GM18511 (cell line): ENCODE measurements at regions not wholly inside any gene's neighbourhood (a gene's known extent, or its start where the extent isn't known, plus 50 kb on each side); places are given as distances from the start of the nearest gene placed in this dataset.
"Not testable (repeated sequence)": the region's sequence is repeated elsewhere in the genome, so short reads cannot be mapped to it uniquely, and the experiment has no call there.

Experiments
- ATAC-seq: cut with Tn5 transposase; IDR thresholded peaks from one replicate; pipeline ENCODE4 v1.9.1; 2021; ENCODE audit warnings: mild to moderate bottlenecking, moderate library complexity; ENCODE audit not compliant: unreplicated experiment

DNA sequence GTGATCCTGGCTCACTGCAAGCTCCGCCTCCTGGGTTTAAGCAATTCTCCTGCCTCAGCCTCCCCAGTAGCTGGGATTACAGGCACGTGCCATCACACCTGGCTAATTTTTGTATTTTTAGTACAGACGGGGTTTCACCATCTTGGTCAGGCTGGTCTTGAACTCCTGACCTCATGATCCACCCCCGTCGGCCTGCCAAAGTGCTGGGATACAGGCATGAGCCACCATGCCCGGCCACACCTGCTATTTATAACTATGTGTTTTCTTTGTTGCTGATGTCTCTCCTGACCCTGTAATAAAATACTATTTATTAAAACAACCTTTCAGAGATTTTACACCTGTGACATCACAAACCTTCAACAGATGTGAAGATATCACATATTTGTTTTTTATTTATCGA, 736.5 kb upstream of the PCDH15 start:
- not testable (repeated sequence) for ATAC-seq

DNA sequence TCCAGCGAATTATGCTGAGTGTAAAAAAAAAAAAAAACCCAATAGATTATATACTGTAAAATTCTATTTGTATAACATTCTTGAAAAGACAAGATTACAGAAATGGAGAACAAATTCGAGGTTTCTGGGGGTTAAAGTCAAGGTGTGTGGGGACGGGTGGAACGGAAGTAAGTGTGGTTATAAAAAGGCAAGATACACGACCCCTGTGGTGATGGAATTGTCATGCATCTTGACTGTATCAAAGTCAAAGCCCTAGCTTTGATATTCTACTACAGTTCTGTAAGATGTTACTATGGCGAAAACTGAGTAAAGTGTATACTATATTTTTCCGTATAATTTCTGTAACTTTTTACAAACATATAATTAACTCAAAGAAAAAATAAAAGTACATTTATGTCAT, 718.2 kb upstream of the PCDH15 start:
- ATAC-seq: no peak

DNA sequence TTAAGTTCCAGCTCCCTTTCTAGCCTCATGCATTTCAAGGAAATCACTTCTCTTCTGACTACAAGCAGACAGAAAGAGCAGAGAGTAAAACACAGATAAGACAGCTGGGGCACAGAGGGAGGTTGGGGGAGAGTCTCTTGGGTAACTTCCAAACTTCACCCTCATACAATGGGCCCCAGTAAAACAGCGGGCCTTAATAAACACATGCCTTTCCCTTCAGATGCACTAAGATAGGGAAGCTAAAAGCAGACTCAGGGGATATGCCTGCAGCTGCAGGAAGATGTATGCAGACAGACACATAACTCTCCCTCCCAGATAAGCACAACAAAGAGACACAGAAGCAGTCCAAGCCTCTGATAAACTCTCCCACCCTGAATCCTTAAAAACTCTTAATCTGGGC, 717.4 kb upstream of the PCDH15 start:
- not testable (repeated sequence) for ATAC-seq

DNA sequence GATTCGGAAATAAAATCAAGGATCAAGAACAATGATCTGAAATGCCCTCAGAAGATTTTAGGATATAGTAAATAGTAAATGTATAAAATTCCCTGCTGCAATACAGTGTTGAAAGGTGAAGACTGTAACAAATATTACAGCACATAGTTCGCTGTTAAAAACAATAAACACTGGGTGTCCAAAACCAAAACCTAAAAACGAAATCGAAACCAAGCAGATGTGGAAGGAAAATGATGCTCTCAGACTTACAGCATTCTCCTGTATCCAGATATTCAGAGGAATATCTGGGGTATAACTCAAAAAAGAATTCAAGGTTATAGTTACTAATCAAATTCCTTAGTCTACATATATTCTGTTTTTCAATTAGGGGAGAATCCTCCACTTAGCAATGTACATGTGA, 708.1 kb upstream of the PCDH15 start:
- no peak for ATAC-seq

DNA sequence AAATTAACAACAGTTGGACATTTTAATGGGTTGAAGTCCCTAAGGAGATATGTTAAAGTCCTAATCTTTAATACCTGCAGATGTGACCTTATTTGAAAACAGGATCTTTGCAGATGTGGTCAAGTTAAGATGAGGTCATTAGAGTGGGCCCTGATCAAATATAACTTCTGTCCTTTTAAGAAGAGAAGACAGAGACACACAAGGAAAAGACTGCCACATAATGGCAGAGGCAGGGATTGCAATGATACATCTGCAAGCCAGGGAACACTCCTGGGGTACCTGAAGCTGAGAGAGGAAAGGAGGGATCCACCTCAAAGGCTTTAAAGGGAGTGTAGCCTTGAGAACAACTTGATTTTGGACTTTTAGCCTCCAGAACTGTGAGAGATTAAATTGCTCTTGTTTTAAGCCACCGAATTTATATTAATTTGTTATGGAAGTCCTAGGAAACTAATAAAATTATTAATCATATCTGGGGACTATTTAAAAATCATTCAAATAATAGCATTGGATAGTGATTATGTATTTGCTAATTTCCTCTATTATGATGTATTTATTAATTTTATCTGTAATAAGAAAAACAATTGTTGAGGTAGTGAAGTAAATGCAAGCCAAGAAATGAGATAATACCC, 700.0 kb upstream of the PCDH15 start:
- ATAC-seq: peak; percentile 91

DNA sequence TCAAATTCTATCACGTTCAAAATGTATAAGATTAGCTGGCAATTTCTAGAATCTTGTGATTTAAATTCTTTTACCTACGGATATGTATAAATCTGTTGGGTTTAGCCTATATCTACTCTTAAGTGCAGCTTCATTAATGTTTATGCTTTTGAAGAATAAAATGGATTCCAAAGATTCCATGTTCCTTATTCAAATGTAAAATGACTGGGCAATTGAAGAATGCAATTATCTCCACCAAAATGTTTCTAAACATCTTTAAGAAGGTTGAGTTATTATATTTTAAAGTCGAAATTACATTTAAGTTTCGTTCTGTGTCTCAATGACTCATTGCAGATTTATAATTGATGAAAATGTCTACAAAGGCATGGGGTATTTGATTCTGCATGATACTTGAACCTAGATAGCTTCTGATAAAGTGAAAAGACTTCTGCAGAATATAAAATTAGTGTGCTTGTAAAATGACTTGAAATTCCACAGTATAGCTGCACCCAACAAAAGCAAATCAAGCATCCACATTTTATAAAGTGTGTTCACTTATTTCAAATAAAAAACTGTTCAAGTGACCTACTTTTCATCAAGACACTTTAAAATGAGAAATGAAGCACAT, 697.0 kb upstream of the PCDH15 start:
- no peak for ATAC-seq

DNA sequence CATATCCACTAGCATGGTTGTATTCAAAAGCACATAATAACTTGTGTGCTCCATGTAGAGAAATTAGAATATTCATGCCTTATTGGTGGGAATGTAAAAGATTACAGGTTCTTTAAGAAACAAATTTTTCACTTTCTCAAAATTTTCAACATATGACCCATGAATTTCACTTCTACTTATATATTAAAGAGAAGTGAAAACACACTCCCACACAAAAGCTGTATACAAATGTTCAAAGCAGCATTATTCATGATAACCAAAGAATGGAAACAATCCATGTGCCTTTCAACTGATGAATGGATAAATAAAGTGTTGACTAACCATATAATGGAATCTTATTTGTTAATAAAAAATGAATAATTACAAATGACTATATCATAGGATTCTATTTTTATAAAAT, 694.5 kb upstream of the PCDH15 start:
- ATAC-seq: peak; percentile 57

DNA sequence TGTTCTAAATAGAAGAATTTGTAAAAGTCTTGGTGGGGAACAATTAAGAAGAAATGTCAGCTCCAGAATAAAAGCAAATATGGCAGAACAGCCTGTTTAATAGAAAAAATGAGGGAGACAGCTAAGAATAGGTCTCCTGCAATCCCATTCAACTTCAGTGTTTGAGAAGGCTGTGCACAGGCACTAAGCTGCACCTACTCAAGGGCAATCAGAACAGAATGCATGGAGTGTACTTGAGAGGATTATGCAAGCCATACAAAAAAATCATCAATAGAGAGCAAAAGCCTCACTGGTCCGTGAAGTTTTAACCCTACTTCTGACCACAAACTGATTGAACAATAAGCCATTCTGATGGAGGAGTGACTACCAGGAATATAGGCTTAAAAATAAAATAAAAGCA, 690.7 kb upstream of the PCDH15 start:
- ATAC-seq: no peak

DNA sequence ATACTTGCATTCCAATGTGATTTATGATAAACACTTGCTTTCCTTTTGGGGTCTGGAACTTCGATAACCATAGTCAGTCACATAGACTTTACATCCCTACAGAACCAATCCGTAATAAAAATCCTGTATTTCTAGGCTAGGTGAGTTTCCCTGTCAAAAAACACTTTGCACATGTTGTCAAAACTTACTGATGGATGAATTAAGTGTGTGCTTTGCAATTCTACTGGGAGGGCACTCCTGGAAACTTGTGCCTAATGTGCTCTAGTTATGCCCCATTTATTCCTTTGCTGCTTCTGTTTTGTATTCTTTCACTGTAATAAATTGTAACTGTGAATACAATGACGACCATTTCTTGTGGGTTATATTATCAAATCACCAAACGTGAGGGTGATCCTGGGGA, 684.8 kb upstream of the PCDH15 start:
- no peak for ATAC-seq

DNA sequence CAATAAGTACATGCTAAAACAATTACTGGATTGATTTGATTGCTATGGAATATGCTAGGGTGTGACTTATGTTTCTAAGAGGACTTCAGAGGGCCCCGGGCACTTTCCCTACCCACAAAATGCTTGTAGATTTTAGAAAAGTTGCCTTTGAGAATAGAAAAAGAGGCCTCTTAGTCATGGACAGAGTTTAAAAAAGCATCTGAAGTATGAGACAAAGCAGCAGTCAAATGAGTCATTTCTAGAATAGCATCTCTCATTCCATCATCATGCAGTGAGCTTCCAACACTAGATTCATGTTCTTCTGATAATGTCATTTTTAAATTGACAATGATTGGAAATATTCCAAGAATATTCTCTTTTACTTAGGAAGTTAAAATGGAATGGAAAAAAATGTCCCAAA, 675.1 kb upstream of the PCDH15 start:
- no peak for ATAC-seq

DNA sequence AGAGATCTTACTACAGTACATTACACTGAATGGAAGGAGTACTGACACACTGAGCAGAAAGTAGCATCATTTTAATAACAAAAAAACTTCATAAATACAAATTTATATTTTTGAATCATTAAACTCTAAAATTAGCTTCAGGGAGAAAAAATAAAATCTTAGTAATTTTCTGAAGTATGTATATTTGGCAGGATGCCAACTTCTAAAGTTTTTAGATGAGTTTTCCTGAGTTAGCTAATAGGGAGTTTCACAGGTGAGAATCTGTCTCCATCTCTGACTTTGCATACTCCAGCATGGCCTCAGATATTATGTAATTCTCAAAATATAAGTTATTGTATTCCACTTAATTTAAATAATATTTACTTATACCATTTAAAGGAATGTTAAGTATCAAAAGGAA, 673.2 kb upstream of the PCDH15 start:
- no peak for ATAC-seq

DNA sequence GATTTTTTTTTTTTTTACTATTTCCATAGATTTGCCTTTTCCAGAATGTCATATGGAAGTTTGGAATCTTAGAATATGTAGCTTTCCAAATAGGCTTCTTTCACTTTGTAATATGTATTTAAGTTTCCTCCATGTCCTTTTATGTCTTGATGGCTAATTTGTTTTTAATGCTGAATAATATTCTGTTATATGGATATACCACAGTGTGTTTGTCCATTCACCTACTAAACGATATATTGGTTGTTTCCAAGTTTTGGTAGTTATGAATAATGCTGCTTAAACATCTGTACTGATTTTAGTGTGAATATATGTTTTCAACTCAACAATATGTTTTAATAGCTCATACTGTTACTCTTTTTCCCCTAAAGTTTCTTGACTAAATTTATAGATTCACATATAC, 669.8 kb upstream of the PCDH15 start:
- ATAC-seq: no peak

DNA sequence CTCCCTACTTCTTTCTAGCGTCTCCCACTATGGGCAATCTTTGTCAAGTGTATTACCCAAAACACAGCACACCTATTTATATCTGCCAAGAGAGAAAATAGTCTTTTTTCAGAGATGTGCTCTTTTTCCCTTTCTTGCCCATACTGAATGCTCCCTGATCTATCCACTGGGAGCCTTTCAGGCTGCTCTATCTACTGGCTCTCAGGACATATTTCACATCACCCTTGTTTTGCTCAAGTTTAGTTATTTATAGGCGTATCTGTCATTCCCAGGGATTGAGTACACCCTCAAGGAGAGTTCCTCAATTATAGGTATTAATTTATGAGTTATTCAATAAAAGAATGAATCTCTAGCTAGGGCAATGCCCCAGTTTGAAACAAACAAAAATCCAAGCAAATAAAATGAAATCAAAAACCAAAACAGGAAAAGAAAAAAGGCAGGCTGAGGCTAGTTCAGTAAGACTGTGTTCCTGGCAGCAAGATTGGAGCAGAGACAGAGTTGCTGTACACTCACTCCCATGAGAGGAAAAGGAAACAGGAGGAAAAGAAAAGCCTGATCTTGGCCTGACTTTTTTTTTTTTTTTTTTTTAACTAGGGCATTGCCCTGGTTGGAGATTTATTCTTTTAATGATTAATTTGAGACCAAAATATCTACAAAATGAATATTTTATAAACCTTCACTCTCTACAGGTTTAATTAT, 665.9 kb upstream of the PCDH15 start:
- no peak for ATAC-seq

DNA sequence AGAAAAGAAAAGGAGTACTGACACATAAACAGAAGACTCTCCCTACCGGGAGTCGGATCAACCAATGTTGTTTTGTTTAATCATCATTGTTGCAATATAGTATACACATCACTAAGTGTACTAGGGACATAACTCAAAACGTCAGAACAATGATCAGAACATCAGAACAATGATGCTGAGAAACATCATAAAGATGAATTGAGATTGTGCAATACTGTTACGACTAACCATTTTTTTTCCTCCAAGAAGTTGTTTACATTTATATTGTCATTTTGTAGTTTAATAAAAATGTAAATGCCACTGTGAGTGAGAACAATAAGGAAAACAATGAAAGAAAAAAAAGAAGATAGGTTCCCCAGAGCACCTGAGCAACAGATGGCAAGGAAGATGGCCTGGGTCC, 663.1 kb upstream of the PCDH15 start:
- ATAC-seq: no peak

DNA sequence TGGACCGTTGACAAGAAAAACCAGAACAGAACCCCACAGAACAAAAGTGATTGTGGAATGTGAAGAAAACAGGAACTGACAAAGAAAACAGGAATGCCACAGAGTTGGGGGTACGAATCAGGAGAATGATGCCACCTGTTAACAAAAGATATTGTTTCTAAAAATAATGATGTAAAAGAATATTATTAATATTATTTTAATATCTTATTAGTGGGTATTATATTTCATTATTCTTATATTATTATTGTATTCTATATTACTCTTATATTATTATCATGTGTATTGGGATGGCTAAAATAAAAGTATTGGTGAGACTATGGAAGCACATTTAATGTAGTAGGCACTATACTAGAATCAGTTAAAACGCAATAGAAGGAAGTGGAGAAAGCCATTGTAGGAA, 659.0 kb upstream of the PCDH15 start:
- no peak for ATAC-seq

DNA sequence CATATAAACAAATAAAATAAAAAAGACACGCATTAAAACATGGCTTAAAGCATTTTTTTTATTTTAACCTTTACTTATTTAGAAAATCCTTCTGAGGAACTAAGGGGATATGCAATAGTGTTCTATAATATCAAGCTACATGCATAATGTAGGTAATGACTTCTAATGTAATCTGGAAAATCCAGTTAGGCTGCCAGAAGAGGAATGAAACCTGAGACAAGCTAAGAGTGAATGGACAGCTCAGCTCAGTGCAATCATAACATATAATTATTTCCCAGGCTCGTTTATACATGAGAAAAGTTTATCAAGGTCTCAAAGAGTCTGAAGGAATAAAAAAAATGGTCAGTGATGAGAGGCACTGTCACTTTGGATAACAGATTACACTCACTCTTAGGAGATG, 649.0 kb upstream of the PCDH15 start:
- ATAC-seq: no peak

DNA sequence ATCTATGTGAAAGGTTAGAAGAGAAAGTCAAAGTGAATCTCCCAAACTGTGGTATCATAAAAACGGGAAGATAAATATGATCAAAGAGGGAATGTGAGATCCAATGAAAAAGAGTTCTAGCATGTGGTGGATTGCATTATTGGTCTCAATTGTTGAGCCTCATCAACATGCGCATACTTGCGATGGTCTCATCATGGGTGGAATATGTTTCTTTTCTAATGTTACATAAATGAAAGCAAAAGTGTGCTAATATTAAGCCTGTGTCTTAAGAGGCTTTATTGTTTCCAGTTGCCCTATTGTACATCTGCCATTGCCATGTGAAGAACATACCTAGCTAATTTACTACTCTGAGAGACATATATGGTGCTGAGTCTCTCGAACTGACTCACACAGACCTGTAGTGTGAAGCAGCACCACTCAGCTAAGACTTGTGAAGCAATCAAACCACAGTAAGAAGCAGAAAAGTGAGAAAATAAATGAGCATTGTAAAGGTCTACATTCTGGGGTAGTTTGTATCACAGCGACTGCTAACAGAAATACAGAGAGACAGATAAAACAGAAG, 645.5 kb upstream of the PCDH15 start:
- no peak for ATAC-seq

DNA sequence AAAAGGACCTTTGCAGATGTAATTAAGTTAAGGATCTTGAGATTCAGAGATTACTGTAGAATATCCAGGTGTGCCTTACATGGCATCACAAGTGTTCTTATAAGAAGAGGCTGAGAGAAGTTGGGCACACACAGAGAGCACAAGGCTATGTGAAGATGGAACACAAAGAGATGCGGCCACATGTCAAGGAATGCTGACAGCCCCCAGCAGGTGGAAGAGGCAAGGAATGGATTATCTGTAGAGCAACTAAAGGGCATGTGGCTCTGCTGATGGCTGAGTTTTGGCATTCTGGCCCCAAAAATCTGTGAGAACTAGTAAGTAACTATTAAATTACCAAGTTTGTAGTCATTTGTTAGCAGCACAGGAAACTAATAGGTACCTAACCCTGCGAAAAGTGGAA, 640.7 kb upstream of the PCDH15 start:
- no peak for ATAC-seq

DNA sequence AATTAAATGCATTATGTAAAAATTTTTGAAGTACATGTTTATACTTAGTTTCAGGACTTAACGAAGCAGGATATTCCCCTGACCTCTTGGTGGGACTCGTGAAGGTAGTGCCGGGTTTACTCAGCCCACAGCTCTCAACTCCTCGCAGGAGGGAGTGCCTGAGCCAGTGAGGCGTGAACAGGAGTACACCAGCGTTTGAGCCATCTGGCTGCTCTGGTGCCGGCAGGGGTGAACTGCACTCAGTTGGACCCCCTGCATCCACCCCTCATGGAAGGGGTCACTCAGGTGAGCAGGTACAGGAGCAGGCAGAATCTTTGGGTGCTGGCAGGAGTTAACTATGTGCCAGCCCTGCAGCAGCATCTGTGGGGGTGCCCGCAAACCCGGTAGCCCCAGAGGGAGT, 625.1 kb upstream of the PCDH15 start:
- no peak for ATAC-seq

DNA sequence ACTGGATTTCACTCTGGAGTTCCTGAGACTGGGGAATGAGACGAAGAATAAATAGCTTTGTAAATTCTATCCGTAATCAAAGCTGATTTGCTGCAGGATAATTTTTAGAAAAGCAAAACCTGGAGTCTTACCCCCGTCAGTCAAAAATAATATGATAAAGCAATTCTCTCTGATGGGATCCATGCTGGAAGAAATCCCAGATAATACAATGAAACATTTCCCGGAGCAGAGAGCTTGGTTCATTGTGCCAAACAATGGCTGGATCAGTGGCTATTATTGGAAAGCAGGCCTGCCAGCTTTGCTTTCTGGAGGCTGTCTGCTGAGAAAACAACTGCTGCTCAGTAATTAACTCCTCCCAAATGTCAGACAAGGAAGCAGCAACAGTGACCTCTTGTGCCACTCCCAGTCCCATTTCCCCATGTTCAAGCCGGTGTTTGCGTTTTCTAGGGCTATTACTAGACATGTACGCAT, 609.4 kb upstream of the PCDH15 start:
- ATAC-seq: no peak

DNA sequence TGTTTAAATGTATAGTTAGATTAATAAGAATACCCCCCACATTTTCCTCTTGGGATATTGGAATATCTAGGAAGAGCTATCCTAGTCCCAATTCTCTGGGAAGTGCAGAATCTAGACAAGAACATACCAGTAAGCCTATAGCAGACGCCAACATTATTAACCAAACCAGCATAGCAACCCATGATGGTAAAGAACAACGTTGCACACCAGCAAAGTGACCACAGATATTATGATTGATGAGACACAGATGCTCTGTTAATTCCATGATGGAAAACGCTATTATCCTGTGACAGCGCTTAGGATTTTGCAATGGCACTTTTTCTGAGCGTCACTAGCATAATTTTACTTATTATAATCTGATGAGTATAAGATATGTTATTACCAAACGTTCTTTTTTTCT, 603.1 kb upstream of the PCDH15 start:
- no peak for ATAC-seq
